ENCODE measurements at regions not wholly inside any gene's neighbourhood (a gene's known extent, or its start where the extent isn't known, plus 50 kb on each side); places are given as distances from the start of the nearest gene placed in this dataset.

DNA sequence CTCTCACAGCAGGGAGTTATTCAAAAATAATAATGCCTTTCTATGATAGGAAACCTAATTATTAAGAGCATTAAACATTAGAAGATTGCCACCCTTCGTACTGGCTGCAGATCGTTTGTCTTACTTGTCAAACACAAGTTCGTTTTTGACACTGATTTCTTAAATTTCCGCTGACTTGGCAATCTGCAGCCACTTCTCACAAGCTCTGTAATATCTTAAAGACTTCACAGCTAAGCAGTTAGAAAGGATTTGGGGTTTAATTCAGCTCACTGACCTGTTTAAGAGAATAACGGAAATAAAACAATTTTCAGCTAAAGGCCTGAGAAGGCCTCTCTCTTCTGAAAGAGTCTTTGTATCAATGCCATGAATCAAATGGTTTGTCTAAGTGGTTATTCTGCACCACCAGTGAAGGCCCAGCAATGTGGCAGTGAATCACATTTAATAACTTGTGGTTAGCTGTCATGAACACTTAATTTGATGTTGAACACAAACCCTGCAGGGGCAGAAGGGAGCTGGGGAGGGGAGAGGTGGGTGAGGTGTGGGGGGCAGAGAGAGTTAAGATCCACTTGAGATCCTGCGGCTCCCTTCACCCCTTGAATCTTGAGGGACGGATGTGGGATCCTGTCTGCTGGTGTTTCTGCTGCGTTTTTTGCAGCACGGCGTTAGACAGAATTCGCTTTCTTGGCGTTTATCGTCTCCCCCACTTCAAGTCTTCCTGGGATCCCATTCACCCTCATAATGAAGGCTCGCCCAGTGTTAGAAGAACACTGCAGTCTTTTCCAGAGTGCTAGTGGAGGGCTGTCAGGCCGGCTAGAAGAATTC, 145.4 kb upstream of the SATB2 start:
- H3K4me3 ChIP-seq: no peak overlapping the region
- H3K27me3 ChIP-seq (ENCODE audit: control insufficient read depth in 3 of 3, insufficient read depth in 3 of 3, low read length in 2 of 3): peaks cover 0 to 8% (median 4%) of the 10 kb centered on the region in 3 donors
- H3K9me3 ChIP-seq (ENCODE audit: control insufficient read depth in 4 of 4, insufficient read depth in 3 of 4, low read length in 3 of 4): no peaks in the 10 kb centered on the region
- ATAC-seq (ENCODE audit: insufficient read depth, low FRiP score) (no peak), DNase-seq (no peak)
- no peak overlapping the region for H3K27ac ChIP-seq (ENCODE audit: low read depth in 1 of 2, low read length in 1 of 2)
- TF ChIP-seq, protein P1, sequence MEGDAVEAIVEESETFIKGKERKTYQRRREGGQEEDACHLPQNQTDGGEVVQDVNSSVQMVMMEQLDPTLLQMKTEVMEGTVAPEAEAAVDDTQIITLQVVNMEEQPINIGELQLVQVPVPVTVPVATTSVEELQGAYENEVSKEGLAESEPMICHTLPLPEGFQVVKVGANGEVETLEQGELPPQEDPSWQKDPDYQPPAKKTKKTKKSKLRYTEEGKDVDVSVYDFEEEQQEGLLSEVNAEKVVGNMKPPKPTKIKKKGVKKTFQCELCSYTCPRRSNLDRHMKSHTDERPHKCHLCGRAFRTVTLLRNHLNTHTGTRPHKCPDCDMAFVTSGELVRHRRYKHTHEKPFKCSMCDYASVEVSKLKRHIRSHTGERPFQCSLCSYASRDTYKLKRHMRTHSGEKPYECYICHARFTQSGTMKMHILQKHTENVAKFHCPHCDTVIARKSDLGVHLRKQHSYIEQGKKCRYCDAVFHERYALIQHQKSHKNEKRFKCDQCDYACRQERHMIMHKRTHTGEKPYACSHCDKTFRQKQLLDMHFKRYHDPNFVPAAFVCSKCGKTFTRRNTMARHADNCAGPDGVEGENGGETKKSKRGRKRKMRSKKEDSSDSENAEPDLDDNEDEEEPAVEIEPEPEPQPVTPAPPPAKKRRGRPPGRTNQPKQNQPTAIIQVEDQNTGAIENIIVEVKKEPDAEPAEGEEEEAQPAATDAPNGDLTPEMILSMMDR (IDR thresholded peaks at IDR 0.05; ENCODE audit: control extremely low read depth, extremely low read depth): no peak
- H3K36me3 ChIP-seq (ENCODE audit: control insufficient read depth in 4 of 4, insufficient read depth in 4 of 4, low read length in 4 of 4): no peaks in the 10 kb centered on the region
- H3K9ac ChIP-seq (ENCODE audit: insufficient read depth in 1 of 2, low read length in 2 of 2): no peak overlapping the region
- peaks cover 0 to 5% (median 0%) of the 10 kb centered on the region in 5 donors for H3K4me1 ChIP-seq (ENCODE audit: control insufficient read depth in 5 of 5, insufficient read depth in 5 of 5, low read length in 5 of 5)
- WGBS, 2 donors: 71 to 78% methylated on average over 15 of the region's 15 CpGs

- H3K9ac ChIP-seq (ENCODE audit: insufficient read depth in 1 of 2, low read length in 2 of 2): no peak overlapping the region
- TF ChIP-seq, protein P1 (IDR thresholded peaks at IDR 0.05; ENCODE audit: control extremely low read depth, extremely low read depth): no peak
- H3K27ac ChIP-seq (ENCODE audit: low read depth in 1 of 2, low read length in 1 of 2): no peak overlapping the region
- H3K9me3 ChIP-seq (ENCODE audit: control insufficient read depth in 4 of 4, insufficient read depth in 3 of 4, low read length in 3 of 4): no peaks in the 10 kb centered on the region
- 64 to 83% methylated on average over 6 of the region's 6 CpGs for WGBS, 2 donors
- peaks cover 0 to 8% (median 4%) of the 10 kb centered on the region in 3 donors for H3K27me3 ChIP-seq (ENCODE audit: control insufficient read depth in 3 of 3, insufficient read depth in 3 of 3, low read length in 2 of 3)
- no peaks in the 10 kb centered on the region for H3K36me3 ChIP-seq (ENCODE audit: control insufficient read depth in 4 of 4, insufficient read depth in 4 of 4, low read length in 4 of 4)
- peaks cover 0 to 5% (median 0%) of the 10 kb centered on the region in 5 donors for H3K4me1 ChIP-seq (ENCODE audit: control insufficient read depth in 5 of 5, insufficient read depth in 5 of 5, low read length in 5 of 5)
- DNase-seq (no peak), ATAC-seq (ENCODE audit: insufficient read depth, low FRiP score) (no peak)
- H3K4me3 ChIP-seq: no peak overlapping the region
Observed at GRCh38 chr2:199602271-199602895, 144.6 kb upstream of the SATB2 start.

GRCh38 chr2:199596549-199596948, 138.8 kb upstream of the SATB2 start:
- Histone ChIP-seq H3K9ac (ENCODE audit: insufficient read depth in 1 of 2, low read length in 2 of 2) (no peak overlapping the region), H3K27me3 (ENCODE audit: control insufficient read depth in 3 of 3, insufficient read depth in 3 of 3, low read length in 2 of 3) (peaks cover 0 to 2% (median 0%) of the 10 kb centered on the region in 3 donors), H3K36me3 (ENCODE audit: control insufficient read depth in 4 of 4, insufficient read depth in 4 of 4, low read length in 4 of 4) (no peaks in the 10 kb centered on the region), H3K9me3 (ENCODE audit: control insufficient read depth in 4 of 4, insufficient read depth in 3 of 4, low read length in 3 of 4) (peaks cover 0 to 2% (median 0%) of the 10 kb centered on the region in 4 donors), H3K4me1 (ENCODE audit: control insufficient read depth in 5 of 5, insufficient read depth in 5 of 5, low read length in 5 of 5) (peaks cover 0 to under 1% (median 0%) of the 10 kb centered on the region in 5 donors), H3K4me3 (no peak overlapping the region), H3K27ac (ENCODE audit: low read depth in 1 of 2, low read length in 1 of 2) (no peak overlapping the region)
- ATAC-seq (ENCODE audit: insufficient read depth, low FRiP score) (no peak), DNase-seq (no peak)
- TF ChIP-seq, protein P1 (IDR thresholded peaks at IDR 0.05; ENCODE audit: control extremely low read depth, extremely low read depth): no peak
- WGBS, 2 donors: 57 to 96% methylated on average over 1 of the region's 1 CpG
